HG03521 (cell line): ENCODE measurements at regions not wholly inside any gene's neighbourhood (a gene's known extent, or its start where the extent isn't known, plus 50 kb on each side); places are given as distances from the start of the nearest gene placed in this dataset.

Source experiments
- ATAC-seq: cut with Tn5 transposase; IDR thresholded peaks from one replicate; pipeline ENCODE4 v1.9.1; 2021; ENCODE audit warnings: mild to moderate bottlenecking, moderate library complexity; ENCODE audit not compliant: unreplicated experiment

GRCh38 chrX:6783912-6784311, 249.0 kb upstream of the VCX3A start:
- no peak for ATAC-seq

- no peak for ATAC-seq
These were observed 247.9 kb upstream of the VCX3A start for GRCh38 chrX:6782831-6783230.

GRCh38 chrX:6778544-6779503, 243.9 kb upstream of the VCX3A start:
- ATAC-seq, result no peak

- ATAC-seq, result no peak
These were observed 242.5 kb upstream of the VCX3A start for GRCh38 chrX:6777238-6778002.

GRCh38 chrX:6770936-6771335, 236.0 kb upstream of the VCX3A start:
- ATAC-seq, result no peak

GRCh38 chrX:6768881-6769280, 234.0 kb upstream of the VCX3A start:
- no peak for ATAC-seq

- no peak for ATAC-seq
These were observed 226.3 kb upstream of the VCX3A start for GRCh38 chrX:6761251-6761650.

- no peak for ATAC-seq
These were observed 224.9 kb upstream of the VCX3A start for GRCh38 chrX:6759655-6760375.

GRCh38 chrX:6758234-6758633, 223.3 kb upstream of the VCX3A start:
- no peak for ATAC-seq

- ATAC-seq, result no peak
These were observed 222.7 kb upstream of the VCX3A start for GRCh38 chrX:6757631-6758030.

- no peak for ATAC-seq
These were observed 213.7 kb upstream of the VCX3A start for GRCh38 chrX:6748595-6748994.

GRCh38 chrX:6738518-6739470, 203.9 kb upstream of the VCX3A start:
- ATAC-seq, result peak; percentile 97

GRCh38 chrX:6734844-6735634, 200.1 kb upstream of the VCX3A start:
- ATAC-seq, result no peak

GRCh38 chrX:6732101-6732500, 197.2 kb upstream of the VCX3A start:
- ATAC-seq, result no peak

- no peak for ATAC-seq
These were observed 194.7 kb upstream of the VCX3A start for GRCh38 chrX:6729626-6730025.

GRCh38 chrX:6718766-6719165, 183.8 kb upstream of the VCX3A start:
- no peak for ATAC-seq

- no peak for ATAC-seq
These were observed 173.9 kb upstream of the VCX3A start for GRCh38 chrX:6708676-6709380.

- no peak for ATAC-seq
These were observed 173.1 kb upstream of the VCX3A start for GRCh38 chrX:6708041-6708440.

GRCh38 chrX:6707497-6707896, 172.6 kb upstream of the VCX3A start:
- ATAC-seq, result no peak
